Lung (tissue), 11 donors: ENCODE measurements at regions not wholly inside any gene's neighbourhood (a gene's known extent, or its start where the extent isn't known, plus 50 kb on each side); places are given as distances from the start of the nearest gene placed in this dataset.

Experiments
- ATAC-seq: fragments of 200-7000 bp; cut with Tn5 transposase; one replicate; pipeline ENCODE4 v1.9.1; 2020; ENCODE audit warnings: moderate number of reproducible peaks; ENCODE audit not compliant: insufficient read depth, low FRiP score
- DNase-seq, 3 donors: peaks; one replicate each; pipeline ENCODE4 v3.0.0-alpha.2; 2013 to 2017
- H3K27ac ChIP-seq, 2 donors: one replicate each; pipeline ENCODE4 v1.5.1; 2013; ENCODE audit warnings: mild to moderate bottlenecking in 2 of 2, moderate library complexity in 2 of 2, control low read depth in 1 of 2, inconsistent platforms in 1 of 2, low read depth in 1 of 2, low read length in 1 of 2
- H3K27me3 ChIP-seq, 3 donors: one replicate each; pipeline ENCODE4 v1.5.1; 2013; ENCODE audit warnings: low read length in 2 of 3; ENCODE audit not compliant: control insufficient read depth in 3 of 3, insufficient read depth in 3 of 3
- H3K36me3 ChIP-seq, 4 donors: one replicate each; pipeline ENCODE4 v1.5.1; 2013; ENCODE audit warnings: low read length in 4 of 4, mild to moderate bottlenecking in 1 of 4, moderate library complexity in 1 of 4; ENCODE audit not compliant: control insufficient read depth in 4 of 4, insufficient read depth in 4 of 4
- H3K4me1 ChIP-seq, 5 donors: one replicate each; pipeline ENCODE4 v1.5.1; 2013; ENCODE audit warnings: low read length in 5 of 5, mild to moderate bottlenecking in 2 of 5, moderate library complexity in 1 of 5; ENCODE audit not compliant: control insufficient read depth in 5 of 5, insufficient read depth in 5 of 5
- H3K4me3 ChIP-seq: one replicate; pipeline ENCODE4 v1.5.1; 2013; ENCODE audit warnings: mild to moderate bottlenecking, control low read depth, moderate library complexity
- H3K9ac ChIP-seq, 2 donors: one replicate each; pipeline ENCODE4 v1.5.1; 2013; ENCODE audit warnings: low read length in 2 of 2, control low read depth in 1 of 2; ENCODE audit not compliant: insufficient read depth in 1 of 2
- H3K9me3 ChIP-seq, 4 donors: one replicate each; pipeline ENCODE4 v1.5.1; 2013; ENCODE audit warnings: low read length in 3 of 4, mild to moderate bottlenecking in 1 of 4, moderate library complexity in 1 of 4; ENCODE audit not compliant: control insufficient read depth in 4 of 4, insufficient read depth in 3 of 4
- WGBS, 2 donors: extraction: QIAGEN DNeasy Blood & Tissue Kit; methylation state at CpG; one replicate each; pipeline ENCODE4 v1.1.7; 2013; 5-methylcytosine and 5-hydroxymethylcytosine counted together
- TF ChIP-seq, protein P1 (sequence below): IDR thresholded peaks from 2 replicates; pipeline ENCODE4 v1.5.1; 2012; ENCODE audit warnings: mild to moderate bottlenecking; ENCODE audit errors: control extremely low read depth, extremely low read depth
- donor health status: control.
- donor health status: control.
- donor health status: Bipolar disorder and iron deficiency.
- donor health status: healthy.
- donor health status: DM: yes; HTN: yes; CAD: no.

DNA sequence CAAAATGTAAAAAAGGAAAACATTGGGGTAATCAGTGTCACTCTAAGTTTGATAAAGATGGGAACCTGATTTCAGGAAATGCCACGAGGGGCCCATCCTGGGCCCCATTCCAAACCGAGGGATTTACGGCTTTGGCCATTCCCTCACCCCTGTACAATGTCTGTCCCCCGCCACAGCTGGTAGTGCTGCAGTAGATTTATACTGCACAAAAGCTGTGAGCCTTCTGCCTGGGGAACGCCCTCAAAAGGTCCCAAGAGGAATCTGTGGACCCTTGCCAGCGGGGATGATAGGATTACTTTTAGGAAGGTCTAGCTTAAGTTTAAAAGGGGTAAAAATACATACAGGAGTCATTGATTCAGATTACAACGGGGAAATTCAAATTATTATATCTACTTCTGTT is 173.4 kb upstream of the SGCG start:
- ATAC-seq (no peak), DNase-seq (peak; percentile 21 to 63 (median 51))
- Histone ChIP-seq H3K27me3 (no peaks in the 10 kb centered on the region), H3K27ac (no peak overlapping the region), H3K9ac (no peak overlapping the region), H3K36me3 (no peaks in the 10 kb centered on the region), H3K9me3 (no peaks in the 10 kb centered on the region), H3K4me1 (peaks cover 0 to 10% (median 0%) of the 10 kb centered on the region in 5 donors), H3K4me3 (no peak overlapping the region)
- TF ChIP-seq, protein P1, sequence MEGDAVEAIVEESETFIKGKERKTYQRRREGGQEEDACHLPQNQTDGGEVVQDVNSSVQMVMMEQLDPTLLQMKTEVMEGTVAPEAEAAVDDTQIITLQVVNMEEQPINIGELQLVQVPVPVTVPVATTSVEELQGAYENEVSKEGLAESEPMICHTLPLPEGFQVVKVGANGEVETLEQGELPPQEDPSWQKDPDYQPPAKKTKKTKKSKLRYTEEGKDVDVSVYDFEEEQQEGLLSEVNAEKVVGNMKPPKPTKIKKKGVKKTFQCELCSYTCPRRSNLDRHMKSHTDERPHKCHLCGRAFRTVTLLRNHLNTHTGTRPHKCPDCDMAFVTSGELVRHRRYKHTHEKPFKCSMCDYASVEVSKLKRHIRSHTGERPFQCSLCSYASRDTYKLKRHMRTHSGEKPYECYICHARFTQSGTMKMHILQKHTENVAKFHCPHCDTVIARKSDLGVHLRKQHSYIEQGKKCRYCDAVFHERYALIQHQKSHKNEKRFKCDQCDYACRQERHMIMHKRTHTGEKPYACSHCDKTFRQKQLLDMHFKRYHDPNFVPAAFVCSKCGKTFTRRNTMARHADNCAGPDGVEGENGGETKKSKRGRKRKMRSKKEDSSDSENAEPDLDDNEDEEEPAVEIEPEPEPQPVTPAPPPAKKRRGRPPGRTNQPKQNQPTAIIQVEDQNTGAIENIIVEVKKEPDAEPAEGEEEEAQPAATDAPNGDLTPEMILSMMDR, result no peak
- WGBS, 2 donors, result 34 to 48% methylated on average over 7 of the region's 7 CpGs

DNA sequence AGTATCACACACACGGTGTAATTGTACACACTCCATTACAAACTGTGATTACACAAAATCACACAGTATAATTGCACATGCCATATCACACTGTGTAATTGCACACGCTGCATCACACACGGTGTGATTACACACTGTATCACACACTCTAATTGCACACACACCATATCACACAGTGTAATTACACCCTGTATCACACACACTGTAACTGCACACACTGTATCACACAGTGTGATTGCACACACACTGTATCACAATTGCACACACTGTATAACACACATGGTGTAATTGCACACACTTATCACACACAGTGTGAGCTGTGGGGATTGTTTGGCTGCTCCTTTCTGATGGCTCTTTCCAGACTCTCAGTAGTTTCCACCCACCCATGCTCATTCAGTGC is 162.6 kb upstream of the SGCG start:
- Histone ChIP-seq H3K9me3 (peaks cover 0 to 2% (median under 1%) of the 10 kb centered on the region in 4 donors), H3K9ac (no peak overlapping the region), H3K27me3 (no peaks in the 10 kb centered on the region), H3K4me1 (no peaks in the 10 kb centered on the region), H3K4me3 (no peak overlapping the region), H3K27ac (no peak overlapping the region), H3K36me3 (no peaks in the 10 kb centered on the region)
- TF ChIP-seq, protein P1, result no peak
- WGBS, 2 donors, result 90 to 93% methylated on average over 3 of the region's 3 CpGs
- ATAC-seq (no peak), DNase-seq (no peak)

DNA sequence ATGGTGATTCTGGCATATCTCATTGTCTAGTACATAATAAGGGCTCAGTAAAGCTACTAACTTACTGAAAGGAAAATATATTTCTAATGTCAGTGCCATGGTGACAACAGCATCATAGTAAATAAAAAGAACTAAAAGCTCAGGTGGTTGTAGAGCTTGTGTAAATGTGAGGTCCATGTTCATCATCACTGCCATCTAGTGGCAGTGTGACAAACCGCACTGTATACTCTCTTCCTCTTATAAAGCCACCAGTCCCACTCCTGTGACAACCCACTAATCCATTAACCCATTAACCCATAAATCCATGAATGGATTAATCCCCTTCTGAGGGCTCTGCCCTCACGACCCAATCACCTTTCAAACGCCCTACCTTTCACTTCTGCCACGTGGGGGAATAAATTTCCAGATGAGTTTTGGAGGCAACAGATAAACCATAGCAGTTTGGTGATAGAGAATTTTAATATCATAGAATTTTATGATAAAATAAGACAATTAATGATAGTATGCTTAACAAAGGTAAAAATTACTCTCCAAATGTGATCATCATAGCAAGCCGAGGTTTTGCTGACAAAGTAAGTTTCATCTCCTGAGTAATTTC is 160.4 kb upstream of the SGCG start:
- H3K4me3 ChIP-seq, result no peak overlapping the region
- H3K27me3 ChIP-seq, result no peaks in the 10 kb centered on the region
- no peak overlapping the region for H3K27ac ChIP-seq
- WGBS, 2 donors, result 16 to 17% methylated on average over 5 of the region's 5 CpGs
- ATAC-seq (peak; percentile 62), DNase-seq (peak; percentile 32 to 82 (median 70))
- TF ChIP-seq, protein P1, result peak; percentile 54
- H3K36me3 ChIP-seq, result no peaks in the 10 kb centered on the region
- H3K9me3 ChIP-seq, result peaks cover 0 to 2% (median under 1%) of the 10 kb centered on the region in 4 donors
- no peaks in the 10 kb centered on the region for H3K4me1 ChIP-seq
- no peak overlapping the region for H3K9ac ChIP-seq

DNA sequence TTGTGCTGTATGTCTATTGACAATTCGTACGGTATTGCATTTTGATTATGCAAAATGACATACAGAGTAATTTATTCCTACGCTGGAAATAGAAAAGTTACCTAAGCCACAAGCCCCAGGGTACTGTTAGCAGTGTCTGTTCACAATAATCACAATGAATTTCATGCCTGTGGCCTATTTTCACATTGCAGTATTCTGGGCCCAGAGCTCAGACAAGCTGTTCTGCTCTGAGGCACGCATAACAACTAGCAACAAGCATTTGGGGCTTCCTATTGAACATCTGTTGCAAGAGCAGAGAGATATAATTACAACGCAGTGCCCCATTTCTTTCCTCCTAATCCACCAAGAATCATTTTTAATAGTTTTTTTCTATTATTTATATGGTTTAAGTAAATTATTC is 158.9 kb upstream of the SGCG start:
- Histone ChIP-seq H3K9ac (no peak overlapping the region), H3K4me3 (no peak overlapping the region), H3K36me3 (no peaks in the 10 kb centered on the region), H3K4me1 (peaks cover 0 to 11% (median 0%) of the 10 kb centered on the region in 5 donors), H3K9me3 (peaks cover 0 to 2% (median 0%) of the 10 kb centered on the region in 4 donors), H3K27ac (no peak overlapping the region), H3K27me3 (no peaks in the 10 kb centered on the region)
- TF ChIP-seq, protein P1, result no peak
- no peak for ATAC-seq
- WGBS, 2 donors, result 86 to 93% methylated on average over 5 of the region's 5 CpGs
- no peak for DNase-seq
